Activated CD4-positive, alpha-beta T cell treated with anti-CD3 and anti-CD28 coated beads, Interleukin-2, amount 50 U/mL, for 48 hours (primary cell): ENCODE measurements at regions not wholly inside any gene's neighbourhood (a gene's known extent, or its start where the extent isn't known, plus 50 kb on each side); places are given as distances from the start of the nearest gene placed in this dataset.

Experiments
- DNase-seq, 2 experiments: peaks; one replicate each; pipeline ENCODE4 v3.0.0-alpha.2; 2020

DNA sequence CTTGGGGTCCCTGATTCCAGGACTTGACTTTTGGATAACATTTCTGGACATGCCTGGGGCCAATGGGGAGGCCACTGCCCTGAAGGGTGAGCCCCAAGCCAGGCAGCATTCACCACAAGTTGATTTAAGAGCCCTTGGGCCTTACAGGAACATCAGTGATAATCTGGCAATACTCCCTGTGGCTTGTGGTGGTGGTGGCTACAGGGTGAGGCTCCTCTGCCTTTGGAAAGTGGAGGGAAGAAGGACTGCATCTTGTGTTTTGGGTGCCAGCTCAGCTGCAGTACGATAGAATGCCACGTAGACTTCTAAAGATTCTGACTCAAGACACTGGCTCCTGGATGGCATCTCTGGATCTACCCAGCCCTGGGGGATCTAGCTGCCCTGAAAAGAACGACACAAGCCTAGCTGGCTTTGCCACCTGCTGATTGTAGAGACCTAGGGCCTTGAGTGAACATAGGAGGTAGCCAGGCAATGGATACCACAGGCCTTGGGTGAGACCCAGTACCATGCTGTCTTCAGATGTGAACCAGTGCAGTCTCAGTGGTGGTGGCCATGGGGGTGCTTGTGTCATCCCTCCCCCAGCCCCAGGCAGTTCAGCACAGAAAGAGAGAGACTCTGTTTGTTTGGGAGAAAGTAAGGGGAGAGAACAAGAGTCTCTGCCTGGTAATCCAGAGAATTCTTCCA is 79.0 kb upstream of the DAP start:
- DNase-seq = no peak

DNA sequence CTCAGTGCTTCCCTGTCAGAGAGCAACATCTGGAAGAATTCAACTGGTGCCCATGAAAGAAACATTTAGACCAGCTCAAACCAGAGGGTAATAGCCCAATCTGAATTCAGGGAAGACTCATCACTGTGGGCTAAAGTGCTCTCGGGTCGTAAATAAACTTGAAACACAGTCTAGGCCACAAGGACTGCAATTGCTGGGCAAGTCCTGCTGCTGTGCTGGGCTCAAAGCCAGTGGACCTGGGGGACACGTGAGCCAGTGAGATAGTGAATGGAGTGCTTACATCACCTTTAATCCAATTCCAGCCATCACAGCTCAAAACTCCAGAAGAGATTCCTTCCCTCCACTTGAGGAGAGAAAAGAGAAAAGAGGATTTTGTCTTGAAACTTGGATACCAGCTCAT is 78.1 kb upstream of the DAP start:
- no peak for DNase-seq

DNA sequence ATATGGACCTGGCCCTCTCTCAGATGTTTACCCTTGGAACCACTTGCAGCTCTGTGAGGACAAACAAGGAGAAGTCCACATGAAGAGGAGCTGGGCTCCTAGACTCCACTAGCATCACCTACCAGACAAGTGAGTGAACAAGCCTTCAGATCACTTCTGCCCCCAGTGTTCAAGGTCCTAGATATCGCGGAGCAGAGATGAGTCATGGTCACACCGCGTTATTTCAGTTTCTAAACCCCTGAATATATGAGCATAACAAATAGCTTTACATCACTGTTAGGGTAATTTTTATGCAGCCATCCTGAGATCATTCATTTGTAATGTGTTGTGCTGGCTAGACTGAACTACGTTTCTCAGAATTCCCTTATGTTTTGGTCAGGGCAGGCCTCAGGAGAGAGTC is 77.0 kb upstream of the DAP start:
- DNase-seq = no peak

- no peak for DNase-seq
Measured at GRCh38 chr5:10836986-10837385, 76.0 kb upstream of the DAP start.

DNA sequence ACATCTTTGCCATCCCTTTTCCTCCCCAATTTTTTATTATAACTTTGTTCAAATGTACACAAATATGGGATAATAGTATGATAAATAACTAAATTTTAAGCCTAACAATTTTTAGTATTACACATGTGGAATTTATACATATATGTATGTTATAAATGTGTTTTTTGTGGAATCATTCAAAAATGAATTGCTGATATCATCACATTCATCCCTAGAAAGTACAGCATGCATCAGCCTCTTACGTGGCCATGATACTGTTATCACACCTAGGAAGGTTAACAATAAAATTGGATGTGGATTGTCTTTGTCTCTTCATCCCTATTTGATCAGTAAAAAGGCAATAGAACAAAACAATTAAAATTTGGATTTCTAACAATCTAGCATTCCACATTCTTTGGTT is 73.7 kb upstream of the DAP start:
- no peak for DNase-seq

DNA sequence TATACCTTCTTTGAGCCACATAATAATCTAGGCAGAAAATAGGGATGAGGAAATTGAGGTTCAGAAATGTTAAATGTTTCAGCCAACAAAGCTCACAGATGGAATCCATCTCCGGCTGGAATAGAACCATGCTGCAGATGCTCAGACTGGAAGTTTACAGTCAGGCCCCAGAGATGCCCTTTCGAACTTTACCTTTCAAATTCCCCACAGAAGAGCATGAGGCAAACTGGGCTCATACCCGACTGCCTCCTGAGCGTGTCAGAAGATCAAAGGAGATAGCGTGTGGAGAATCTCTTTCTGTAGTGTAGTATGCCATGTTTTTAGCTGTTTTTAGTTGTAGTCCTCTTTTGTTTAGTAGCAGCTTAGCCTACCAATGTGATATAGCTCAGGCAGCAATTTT is 72.0 kb upstream of the DAP start:
- no peak for DNase-seq

- no peak for DNase-seq
Measured at GRCh38 chr5:10832421-10832820, 71.4 kb upstream of the DAP start.

GRCh38 chr5:10831419-10831818 is 70.4 kb upstream of the DAP start:
- no peak for DNase-seq

DNA sequence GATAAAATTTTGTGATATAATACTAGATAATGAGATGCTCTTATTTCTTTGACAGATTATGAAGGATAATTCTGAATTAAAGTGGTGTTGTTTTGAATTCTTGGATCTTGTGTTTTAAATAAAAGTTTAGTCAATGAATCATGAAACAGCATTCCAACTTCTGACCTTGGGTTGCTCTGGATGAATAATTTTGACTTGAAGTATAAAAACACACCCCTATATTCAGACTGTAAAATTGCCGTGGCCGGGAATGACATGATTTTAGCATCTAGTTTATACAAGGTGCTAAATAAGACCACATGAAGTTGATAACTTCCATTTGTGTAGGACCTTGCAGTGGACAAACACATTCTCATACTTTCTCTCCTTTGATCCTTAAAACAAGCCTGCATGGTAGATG is 67.2 kb upstream of the DAP start:
- DNase-seq = no peak

DNA sequence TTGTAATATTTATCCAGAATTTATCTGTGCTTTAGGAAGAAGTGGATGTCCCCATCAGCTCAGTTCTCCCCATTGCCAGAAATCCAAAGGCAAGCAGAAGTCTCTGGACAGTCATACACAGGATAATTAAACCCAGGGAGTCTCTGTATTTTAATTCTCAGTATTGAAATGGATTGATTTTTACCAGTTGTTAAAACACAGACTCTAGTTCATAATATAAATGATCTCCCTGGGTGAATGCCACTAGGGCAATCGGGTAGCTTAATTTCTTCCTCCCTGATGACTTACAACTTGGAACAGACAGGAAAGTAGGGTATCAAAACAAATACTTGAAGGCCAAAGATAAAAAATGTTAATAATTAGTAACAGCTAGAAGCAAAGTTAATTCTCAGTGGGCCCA is 66.5 kb upstream of the DAP start:
- no peak for DNase-seq

DNA sequence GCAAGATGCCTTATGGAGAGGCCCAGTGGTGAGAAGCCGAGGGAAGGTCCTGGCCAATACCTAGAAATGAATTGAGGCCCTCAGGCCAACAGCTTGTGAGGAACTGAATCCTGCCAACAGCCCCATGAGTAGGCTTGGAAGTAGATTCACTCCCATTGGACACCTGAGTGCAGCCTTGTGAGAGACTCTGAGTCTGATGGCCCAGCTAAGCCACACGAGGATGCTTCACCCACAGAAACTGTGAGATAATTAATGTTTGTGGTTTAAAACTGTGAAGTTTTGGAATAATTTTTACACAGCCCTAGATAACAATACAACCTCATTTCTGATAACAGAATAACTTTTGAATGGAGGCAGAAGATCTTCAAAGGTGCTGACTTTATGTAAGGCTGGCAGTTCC is 65.9 kb upstream of the DAP start:
- DNase-seq = no peak

DNA sequence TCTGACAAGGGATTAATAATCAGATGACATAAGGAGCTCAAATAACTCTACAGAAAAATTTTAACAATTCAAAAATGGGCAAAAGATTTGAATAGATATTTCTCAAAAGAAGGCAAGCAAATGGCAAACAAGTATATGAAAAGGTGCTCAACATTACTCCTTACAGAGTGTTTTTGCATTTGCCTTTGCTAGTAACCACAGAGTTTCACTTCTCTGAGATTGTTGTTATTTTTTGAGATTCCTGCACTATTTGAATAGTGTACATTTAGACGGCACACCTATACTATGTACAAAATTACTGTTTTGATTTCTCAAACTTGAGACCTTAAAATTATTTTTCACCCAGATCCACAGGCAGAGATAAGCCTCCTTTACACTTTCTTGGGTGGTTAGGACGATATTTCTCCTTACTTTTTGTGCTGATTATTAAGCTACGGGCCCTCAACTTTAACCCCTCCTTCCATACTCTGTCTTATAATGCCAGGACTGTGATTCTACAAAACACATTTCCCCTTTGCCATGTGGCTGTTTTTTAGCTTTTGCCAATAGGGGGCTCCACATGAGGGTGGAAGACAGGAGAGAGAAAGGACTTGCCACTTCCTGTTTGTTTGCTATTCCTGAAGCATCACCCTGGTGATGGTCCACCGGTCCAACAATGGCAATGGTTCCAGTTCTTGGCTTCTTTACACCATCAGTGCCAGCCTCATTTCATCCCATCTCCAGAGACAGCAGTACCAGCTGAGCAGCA is 65.0 kb upstream of the DAP start:
- DNase-seq = no peak

- DNase-seq = no peak
Measured at GRCh38 chr5:10812218-10812617, 51.2 kb upstream of the DAP start.
